ENCODE measurements at regions not wholly inside any gene's neighbourhood (a gene's known extent, or its start where the extent isn't known, plus 50 kb on each side); places are given as distances from the start of the nearest gene placed in this dataset.
"Not testable (repeated sequence)": the region's sequence is repeated elsewhere in the genome, so short reads cannot be mapped to it uniquely, and the experiment has no call there.

DNA sequence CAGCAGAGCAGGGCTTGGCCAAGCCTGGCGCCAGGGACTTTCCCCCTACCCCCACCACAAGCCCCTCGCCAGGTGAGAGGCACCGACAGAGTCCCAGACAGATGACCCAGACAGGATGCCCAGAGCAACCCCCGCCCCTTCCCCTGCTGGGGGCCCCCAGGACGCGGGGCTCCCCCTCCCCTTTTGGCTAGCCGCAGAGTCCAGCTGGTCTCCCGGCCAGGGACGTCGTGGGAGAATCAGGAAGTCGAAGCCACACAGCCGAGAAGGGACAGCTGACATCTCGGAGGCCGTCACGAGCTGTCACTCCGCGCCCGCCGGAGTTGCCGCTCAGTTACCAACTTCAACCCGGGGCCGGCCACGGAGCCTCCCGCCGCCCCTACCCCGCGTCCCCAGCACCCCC lies 84.6 kb upstream of the FRG2C start:
- TF ChIP-seq GLIS3 (CRISPR knock-in tag; IDR thresholded peaks at IDR 0.05); RARB (CRISPR knock-in tag; IDR thresholded peaks at IDR 0.05); CSDC2 (CRISPR knock-in tag; IDR thresholded peaks at IDR 0.05); PPARA (CRISPR knock-in tag; IDR thresholded peaks at IDR 0.05; ENCODE audit: borderline replicate concordance); TOX (CRISPR knock-in tag; IDR thresholded peaks at IDR 0.05; ENCODE audit: borderline replicate concordance); ISL1 (CRISPR knock-in tag; IDR thresholded peaks at IDR 0.05); ARNTL (CRISPR knock-in tag; IDR thresholded peaks at IDR 0.05; ENCODE audit: borderline replicate concordance, low read depth); SNAI2 (CRISPR knock-in tag; IDR thresholded peaks at IDR 0.05); BACH2 (CRISPR knock-in tag; IDR thresholded peaks at IDR 0.05; ENCODE audit: borderline replicate concordance); ESRRG (CRISPR knock-in tag; IDR thresholded peaks at IDR 0.05); OSR1 (CRISPR knock-in tag; IDR thresholded peaks at IDR 0.05): not testable (repeated sequence)
- TF ChIP-seq, protein P1, sequence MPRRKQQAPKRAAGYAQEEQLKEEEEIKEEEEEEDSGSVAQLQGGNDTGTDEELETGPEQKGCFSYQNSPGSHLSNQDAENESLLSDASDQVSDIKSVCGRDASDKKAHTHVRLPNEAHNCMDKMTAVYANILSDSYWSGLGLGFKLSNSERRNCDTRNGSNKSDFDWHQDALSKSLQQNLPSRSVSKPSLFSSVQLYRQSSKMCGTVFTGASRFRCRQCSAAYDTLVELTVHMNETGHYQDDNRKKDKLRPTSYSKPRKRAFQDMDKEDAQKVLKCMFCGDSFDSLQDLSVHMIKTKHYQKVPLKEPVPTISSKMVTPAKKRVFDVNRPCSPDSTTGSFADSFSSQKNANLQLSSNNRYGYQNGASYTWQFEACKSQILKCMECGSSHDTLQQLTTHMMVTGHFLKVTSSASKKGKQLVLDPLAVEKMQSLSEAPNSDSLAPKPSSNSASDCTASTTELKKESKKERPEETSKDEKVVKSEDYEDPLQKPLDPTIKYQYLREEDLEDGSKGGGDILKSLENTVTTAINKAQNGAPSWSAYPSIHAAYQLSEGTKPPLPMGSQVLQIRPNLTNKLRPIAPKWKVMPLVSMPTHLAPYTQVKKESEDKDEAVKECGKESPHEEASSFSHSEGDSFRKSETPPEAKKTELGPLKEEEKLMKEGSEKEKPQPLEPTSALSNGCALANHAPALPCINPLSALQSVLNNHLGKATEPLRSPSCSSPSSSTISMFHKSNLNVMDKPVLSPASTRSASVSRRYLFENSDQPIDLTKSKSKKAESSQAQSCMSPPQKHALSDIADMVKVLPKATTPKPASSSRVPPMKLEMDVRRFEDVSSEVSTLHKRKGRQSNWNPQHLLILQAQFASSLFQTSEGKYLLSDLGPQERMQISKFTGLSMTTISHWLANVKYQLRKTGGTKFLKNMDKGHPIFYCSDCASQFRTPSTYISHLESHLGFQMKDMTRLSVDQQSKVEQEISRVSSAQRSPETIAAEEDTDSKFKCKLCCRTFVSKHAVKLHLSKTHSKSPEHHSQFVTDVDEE (CRISPR knock-in tag; IDR thresholded peaks at IDR 0.05): not testable (repeated sequence)
- TF ChIP-seq, protein P2, sequence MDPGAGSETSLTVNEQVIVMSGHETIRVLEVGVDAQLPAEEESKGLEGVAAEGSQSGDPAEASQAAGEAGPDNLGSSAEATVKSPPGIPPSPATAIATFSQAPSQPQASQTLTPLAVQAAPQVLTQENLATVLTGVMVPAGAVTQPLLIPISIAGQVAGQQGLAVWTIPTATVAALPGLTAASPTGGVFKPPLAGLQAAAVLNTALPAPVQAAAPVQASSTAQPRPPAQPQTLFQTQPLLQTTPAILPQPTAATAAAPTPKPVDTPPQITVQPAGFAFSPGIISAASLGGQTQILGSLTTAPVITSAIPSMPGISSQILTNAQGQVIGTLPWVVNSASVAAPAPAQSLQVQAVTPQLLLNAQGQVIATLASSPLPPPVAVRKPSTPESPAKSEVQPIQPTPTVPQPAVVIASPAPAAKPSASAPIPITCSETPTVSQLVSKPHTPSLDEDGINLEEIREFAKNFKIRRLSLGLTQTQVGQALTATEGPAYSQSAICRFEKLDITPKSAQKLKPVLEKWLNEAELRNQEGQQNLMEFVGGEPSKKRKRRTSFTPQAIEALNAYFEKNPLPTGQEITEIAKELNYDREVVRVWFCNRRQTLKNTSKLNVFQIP (CRISPR knock-in tag; IDR thresholded peaks at IDR 0.05; ENCODE audit: borderline replicate concordance, low read depth): not testable (repeated sequence)
- TF ChIP-seq, protein P3, sequence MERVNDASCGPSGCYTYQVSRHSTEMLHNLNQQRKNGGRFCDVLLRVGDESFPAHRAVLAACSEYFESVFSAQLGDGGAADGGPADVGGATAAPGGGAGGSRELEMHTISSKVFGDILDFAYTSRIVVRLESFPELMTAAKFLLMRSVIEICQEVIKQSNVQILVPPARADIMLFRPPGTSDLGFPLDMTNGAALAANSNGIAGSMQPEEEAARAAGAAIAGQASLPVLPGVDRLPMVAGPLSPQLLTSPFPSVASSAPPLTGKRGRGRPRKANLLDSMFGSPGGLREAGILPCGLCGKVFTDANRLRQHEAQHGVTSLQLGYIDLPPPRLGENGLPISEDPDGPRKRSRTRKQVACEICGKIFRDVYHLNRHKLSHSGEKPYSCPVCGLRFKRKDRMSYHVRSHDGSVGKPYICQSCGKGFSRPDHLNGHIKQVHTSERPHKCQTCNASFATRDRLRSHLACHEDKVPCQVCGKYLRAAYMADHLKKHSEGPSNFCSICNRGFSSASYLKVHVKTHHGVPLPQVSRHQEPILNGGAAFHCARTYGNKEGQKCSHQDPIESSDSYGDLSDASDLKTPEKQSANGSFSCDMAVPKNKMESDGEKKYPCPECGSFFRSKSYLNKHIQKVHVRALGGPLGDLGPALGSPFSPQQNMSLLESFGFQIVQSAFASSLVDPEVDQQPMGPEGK (CRISPR knock-in tag; IDR thresholded peaks at IDR 0.05; ENCODE audit: borderline replicate concordance): not testable (repeated sequence)

Measured in SK-N-SH treated with all-trans-retinoic acid at 6 μM for 48 hours (cell line).